ENCODE measurements at regions not wholly inside any gene's neighbourhood (a gene's known extent, or its start where the extent isn't known, plus 50 kb on each side); places are given as distances from the start of the nearest gene placed in this dataset.

DNA sequence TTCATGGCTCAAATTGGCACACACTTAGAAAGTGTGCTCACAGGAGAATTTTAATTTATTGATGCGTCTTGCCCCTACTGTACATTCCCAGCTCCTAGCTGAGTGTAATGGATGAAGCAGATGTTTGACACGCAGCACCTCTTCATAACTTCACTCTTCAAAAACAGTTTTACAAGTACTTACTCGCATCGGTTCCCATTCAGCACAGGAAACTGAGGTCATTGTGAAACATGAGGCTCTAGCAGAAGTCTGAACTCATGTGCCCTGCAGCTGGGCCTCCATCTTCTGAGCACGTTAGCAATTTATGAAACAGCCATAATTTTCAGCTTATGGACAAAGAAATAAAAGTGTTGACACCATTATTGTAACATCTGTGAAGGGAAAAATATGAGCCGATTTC is 558.9 kb upstream of the MGMT start:
- TF ChIP-seq, protein P1, sequence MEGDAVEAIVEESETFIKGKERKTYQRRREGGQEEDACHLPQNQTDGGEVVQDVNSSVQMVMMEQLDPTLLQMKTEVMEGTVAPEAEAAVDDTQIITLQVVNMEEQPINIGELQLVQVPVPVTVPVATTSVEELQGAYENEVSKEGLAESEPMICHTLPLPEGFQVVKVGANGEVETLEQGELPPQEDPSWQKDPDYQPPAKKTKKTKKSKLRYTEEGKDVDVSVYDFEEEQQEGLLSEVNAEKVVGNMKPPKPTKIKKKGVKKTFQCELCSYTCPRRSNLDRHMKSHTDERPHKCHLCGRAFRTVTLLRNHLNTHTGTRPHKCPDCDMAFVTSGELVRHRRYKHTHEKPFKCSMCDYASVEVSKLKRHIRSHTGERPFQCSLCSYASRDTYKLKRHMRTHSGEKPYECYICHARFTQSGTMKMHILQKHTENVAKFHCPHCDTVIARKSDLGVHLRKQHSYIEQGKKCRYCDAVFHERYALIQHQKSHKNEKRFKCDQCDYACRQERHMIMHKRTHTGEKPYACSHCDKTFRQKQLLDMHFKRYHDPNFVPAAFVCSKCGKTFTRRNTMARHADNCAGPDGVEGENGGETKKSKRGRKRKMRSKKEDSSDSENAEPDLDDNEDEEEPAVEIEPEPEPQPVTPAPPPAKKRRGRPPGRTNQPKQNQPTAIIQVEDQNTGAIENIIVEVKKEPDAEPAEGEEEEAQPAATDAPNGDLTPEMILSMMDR (conservative IDR thresholded peaks at IDR 0.05 in 1 of 2, IDR thresholded peaks at IDR 0.05 in 1 of 2; ENCODE audit: extremely low read depth in 1 of 2, insufficient read depth in 1 of 2, low read depth in 1 of 2, low read length in 2 of 2), result no peak
- TF ChIP-seq EZH2 (IDR thresholded peaks at IDR 0.05; ENCODE audit: borderline replicate concordance, low read length), result no peak

Measured in mammary epithelial cell (primary cell).